ENCODE measurements at regions not wholly inside any gene's neighbourhood (a gene's known extent, or its start where the extent isn't known, plus 50 kb on each side); places are given as distances from the start of the nearest gene placed in this dataset.
"Not testable (repeated sequence)": the region's sequence is repeated elsewhere in the genome, so short reads cannot be mapped to it uniquely, and the experiment has no call there.

- H3K4me2 ChIP-seq (ENCODE audit: low read depth, low read length) = no peak overlapping the region
- no peaks in the 10 kb centered on the region for H4K20me1 ChIP-seq (ENCODE audit: insufficient read depth, low read length)
- no peaks in the 10 kb centered on the region for H3K9me3 ChIP-seq (replicated peaks; ENCODE audit: insufficient read depth, low read length)
- no peak overlapping the region for H3K4me3 ChIP-seq (ENCODE audit: low read length)
- no peaks in the 10 kb centered on the region for H3K9me2 ChIP-seq (replicated peaks; ENCODE audit: insufficient read depth, low read length)
- no peaks in the 10 kb centered on the region for H3F3A ChIP-seq (ENCODE audit: insufficient read depth, low read length)
- H3K27ac ChIP-seq (ENCODE audit: low read length) = no peak overlapping the region
- no peaks in the 10 kb centered on the region for H3K36me3 ChIP-seq (replicated peaks; ENCODE audit: insufficient read depth, low read length)
- no peaks in the 10 kb centered on the region for H3K79me2 ChIP-seq (ENCODE audit: low read length)
- no peak overlapping the region for H2AFZ ChIP-seq (ENCODE audit: low read length)
- no peak overlapping the region for H3K9ac ChIP-seq (ENCODE audit: low read length)
- DNase-seq = no peak
- TF ChIP-seq CTCF (IDR thresholded peaks at IDR 0.05; ENCODE audit: low read length) = no peak
- TF ChIP-seq EZH2 (optimal IDR thresholded peaks at IDR 0.05; ENCODE audit: low read depth, low read length) = no peak
- TF ChIP-seq EZH2phosphoT487 (IDR thresholded peaks at IDR 0.05; ENCODE audit: low read length) = no peak
- no peaks in the 10 kb centered on the region for H3K4me1 ChIP-seq (ENCODE audit: low read length)
- no peaks in the 10 kb centered on the region for H3K27me3 ChIP-seq (replicated peaks; ENCODE audit: insufficient read depth, low read length)
Measured at GRCh38 chr6:139955366-139956155, 581.1 kb upstream of the CITED2 start.

- H3K9me3 ChIP-seq (replicated peaks; ENCODE audit: insufficient read depth, low read length) = no peaks in the 10 kb centered on the region
- H3K36me3 ChIP-seq (replicated peaks; ENCODE audit: insufficient read depth, low read length) = no peaks in the 10 kb centered on the region
- H3K9me2 ChIP-seq (replicated peaks; ENCODE audit: insufficient read depth, low read length) = no peaks in the 10 kb centered on the region
- TF ChIP-seq EZH2phosphoT487 (IDR thresholded peaks at IDR 0.05; ENCODE audit: low read length) (no peak), EZH2 (optimal IDR thresholded peaks at IDR 0.05; ENCODE audit: low read depth, low read length) (no peak), CTCF (IDR thresholded peaks at IDR 0.05; ENCODE audit: low read length) (no peak)
- H3K9ac ChIP-seq (ENCODE audit: low read length) = no peak overlapping the region
- DNase-seq = no peak
- H4K20me1 ChIP-seq (ENCODE audit: insufficient read depth, low read length) = no peaks in the 10 kb centered on the region
- no peaks in the 10 kb centered on the region for H3K27me3 ChIP-seq (replicated peaks; ENCODE audit: insufficient read depth, low read length)
- no peak overlapping the region for H3K4me3 ChIP-seq (ENCODE audit: low read length)
- H3K27ac ChIP-seq (ENCODE audit: low read length) = no peak overlapping the region
- no peaks in the 10 kb centered on the region for H3K79me2 ChIP-seq (ENCODE audit: low read length)
- H3K4me1 ChIP-seq (ENCODE audit: low read length) = no peaks in the 10 kb centered on the region
- no peaks in the 10 kb centered on the region for H3F3A ChIP-seq (ENCODE audit: insufficient read depth, low read length)
- H2AFZ ChIP-seq (ENCODE audit: low read length) = no peak overlapping the region
- no peak overlapping the region for H3K4me2 ChIP-seq (ENCODE audit: low read depth, low read length)
Measured at GRCh38 chr6:139954463-139955071, 580.1 kb upstream of the CITED2 start.

GRCh38 chr6:139953780-139954179 is 579.3 kb upstream of the CITED2 start:
- H3K36me3 ChIP-seq (replicated peaks; ENCODE audit: insufficient read depth, low read length); H3K27me3 ChIP-seq (replicated peaks; ENCODE audit: insufficient read depth, low read length); H3F3A ChIP-seq (ENCODE audit: insufficient read depth, low read length); H3K4me3 ChIP-seq (ENCODE audit: low read length); H3K4me2 ChIP-seq (ENCODE audit: low read depth, low read length); H2AFZ ChIP-seq (ENCODE audit: low read length); H3K27ac ChIP-seq (ENCODE audit: low read length); H3K9me2 ChIP-seq (replicated peaks; ENCODE audit: insufficient read depth, low read length); H3K4me1 ChIP-seq (ENCODE audit: low read length); H3K79me2 ChIP-seq (ENCODE audit: low read length); H4K20me1 ChIP-seq (ENCODE audit: insufficient read depth, low read length); H3K9ac ChIP-seq (ENCODE audit: low read length); DNase-seq; H3K9me3 ChIP-seq (replicated peaks; ENCODE audit: insufficient read depth, low read length): not testable (repeated sequence)

GRCh38 chr6:139951172-139951571 is 576.7 kb upstream of the CITED2 start:
- Histone ChIP-seq H3K4me2 (ENCODE audit: low read depth, low read length) (no peak overlapping the region), H3K79me2 (ENCODE audit: low read length) (no peaks in the 10 kb centered on the region), H3K4me1 (ENCODE audit: low read length) (no peaks in the 10 kb centered on the region), H3F3A (ENCODE audit: insufficient read depth, low read length) (no peaks in the 10 kb centered on the region), H3K9ac (ENCODE audit: low read length) (no peak overlapping the region), H3K27ac (ENCODE audit: low read length) (no peak overlapping the region), H3K36me3 (replicated peaks; ENCODE audit: insufficient read depth, low read length) (no peaks in the 10 kb centered on the region), H3K9me2 (replicated peaks; ENCODE audit: insufficient read depth, low read length) (no peaks in the 10 kb centered on the region), H4K20me1 (ENCODE audit: insufficient read depth, low read length) (no peaks in the 10 kb centered on the region), H2AFZ (ENCODE audit: low read length) (no peak overlapping the region), H3K27me3 (replicated peaks; ENCODE audit: insufficient read depth, low read length) (no peaks in the 10 kb centered on the region), H3K4me3 (ENCODE audit: low read length) (no peak overlapping the region), H3K9me3 (replicated peaks; ENCODE audit: insufficient read depth, low read length) (no peaks in the 10 kb centered on the region)
- no peak for TF ChIP-seq CTCF (IDR thresholded peaks at IDR 0.05; ENCODE audit: low read length)
- no peak for TF ChIP-seq EZH2phosphoT487 (IDR thresholded peaks at IDR 0.05; ENCODE audit: low read length)
- no peak for TF ChIP-seq EZH2 (optimal IDR thresholded peaks at IDR 0.05; ENCODE audit: low read depth, low read length)
- no peak for DNase-seq
